GM23338 (cell line): ENCODE measurements at regions not wholly inside any gene's neighbourhood (a gene's known extent, or its start where the extent isn't known, plus 50 kb on each side); places are given as distances from the start of the nearest gene placed in this dataset.

Experiments used
- ATAC-seq: fragments of 200-7000 bp; cut with Tn5 transposase; 3 replicates; pipeline ENCODE4 v1.9.1; 2020
- DNase-seq: peaks from one replicate; pipeline ENCODE4 v3.0.0-alpha.2; 2015; ENCODE audit warnings: low spot score
- H2AFZ ChIP-seq: fragments of 200-600 bp; sonication (generic); 2 replicates; pipeline ENCODE4 v1.8.0; 2016; ENCODE audit warnings: antibody characterized with exemption, mild to moderate bottlenecking, moderate library complexity
- H3F3A ChIP-seq: fragments of 200-600 bp; sonication (generic); replicated peaks from 2 replicates; pipeline ENCODE4 v1.8.0; 2017; ENCODE audit warnings: antibody characterized with exemption, mixed run types, low read depth
- H3K27ac ChIP-seq: fragments of 200-600 bp; sonication (generic); 2 replicates; pipeline ENCODE4 v1.6.1; 2016; ENCODE audit warnings: low read depth
- H3K27me3 ChIP-seq: fragments of 200-600 bp; sonication (generic); 2 replicates; pipeline ENCODE4 v1.8.0; 2016; ENCODE audit warnings: mild to moderate bottlenecking, mixed run types, moderate library complexity; ENCODE audit not compliant: insufficient read depth
- H3K36me3 ChIP-seq: fragments of 200-600 bp; sonication (generic); 2 replicates; pipeline ENCODE4 v1.8.0; 2016; ENCODE audit warnings: mild to moderate bottlenecking; ENCODE audit not compliant: insufficient read depth
- H3K4me1 ChIP-seq: fragments of 200-600 bp; sonication (generic); 2 replicates; pipeline ENCODE4 v1.8.0; 2016; ENCODE audit warnings: mild to moderate bottlenecking, moderate library complexity; ENCODE audit not compliant: insufficient read depth
- H3K4me2 ChIP-seq: fragments of 200-600 bp; sonication (generic); 2 replicates; pipeline ENCODE4 v1.7.1; 2017; ENCODE audit warnings: mixed run types
- H3K4me3 ChIP-seq: fragments of 200-600 bp; sonication (generic); 2 replicates; pipeline ENCODE4 v1.6.1; 2016; ENCODE audit warnings: mixed run types
- H3K79me2 ChIP-seq: fragments of 200-600 bp; sonication (generic); replicated peaks from 2 replicates; pipeline ENCODE4 v1.8.0; 2017; ENCODE audit warnings: mild to moderate bottlenecking; ENCODE audit not compliant: insufficient read depth
- H3K9me2 ChIP-seq: fragments of 200-600 bp; sonication (generic); 2 replicates; pipeline ENCODE4 v1.8.0; 2017; ENCODE audit not compliant: insufficient read depth
- H4K20me1 ChIP-seq: fragments of 200-600 bp; sonication (generic); replicated peaks from 2 replicates; pipeline ENCODE4 v1.8.0; 2017; ENCODE audit warnings: mild to moderate bottlenecking; ENCODE audit not compliant: insufficient read depth
- H3K27ac Mint-ChIP-seq: 2 replicates; pipeline ENCODE4 v1.8.0; 2020; ENCODE audit warnings: inconsistent platforms, mild to moderate bottlenecking, moderate library complexity, mixed read lengths
- H3K27me3 Mint-ChIP-seq: 3 replicates; pipeline ENCODE4 v1.8.0; 2022; ENCODE audit warnings: low read depth, mild to moderate bottlenecking, moderate library complexity, mixed read lengths, inconsistent platforms; ENCODE audit not compliant: insufficient read depth, poor library complexity
- H3K36me3 Mint-ChIP-seq: 3 replicates; pipeline ENCODE4 v1.8.0; 2021; ENCODE audit warnings: low read depth, mild to moderate bottlenecking, inconsistent platforms, moderate library complexity, mixed read lengths
- H3K4me1 Mint-ChIP-seq: 3 replicates; pipeline ENCODE4 v1.8.0; 2020; ENCODE audit warnings: mild to moderate bottlenecking, inconsistent platforms, mixed read lengths
- H3K4me3 Mint-ChIP-seq: 3 replicates; pipeline ENCODE4 v1.8.0; 2021; ENCODE audit warnings: moderate library complexity, mild to moderate bottlenecking, inconsistent platforms, mixed read lengths
- H3K9me3 Mint-ChIP-seq: 3 replicates; pipeline ENCODE4 v1.8.0; 2020; ENCODE audit warnings: moderate library complexity, mild to moderate bottlenecking, inconsistent platforms, mixed read lengths
- ETS1 ChIP-seq: IDR thresholded peaks from 2 replicates; pipeline ENCODE4 v1.6.1; 2016; ENCODE audit warnings: antibody characterized with exemption
- EZH2 ChIP-seq: fragments of 200-600 bp; sonication (generic); IDR thresholded peaks from one replicate; pipeline ENCODE4 v1.8.0; 2017; ENCODE audit warnings: antibody characterized with exemption, mild to moderate bottlenecking, low read depth; ENCODE audit not compliant: unreplicated experiment
- REST ChIP-seq: IDR thresholded peaks from one replicate; pipeline ENCODE4 v1.6.1; 2018; ENCODE audit warnings: antibody characterized with exemption; ENCODE audit not compliant: unreplicated experiment
- ZNF462 ChIP-seq: fragments of 250-450 bp; sonication (Bioruptor Pico); IDR thresholded peaks from 2 replicates; pipeline ENCODE4 v1.5.0; 2020; ENCODE audit warnings: mild to moderate bottlenecking, moderate library complexity

- TF ChIP-seq ZNF462 (CRISPR knock-in tag) (no peak), EZH2 (no peak), REST (no peak)
Measured at GRCh38 chr2:7437716-7438632, 520.8 kb downstream of the RNF144A start (continued).

- peaks cover 16% of the 10 kb centered on the region for H3K9me3 Mint-ChIP-seq
- Histone ChIP-seq H3K4me2 (no peak overlapping the region), H4K20me1 (no peaks in the 10 kb centered on the region), H3K4me1 (0 out of 2 replicates have a peak, but pooled peaks cover 5% of the 10 kb centered on the region), H3K4me3 (no peak overlapping the region), H3K27ac (no peak overlapping the region), H2AFZ (no peak overlapping the region), H3K36me3 (no peaks in the 10 kb centered on the region), H3F3A (no peaks in the 10 kb centered on the region), H3K9me2 (peaks cover 13% of the 10 kb centered on the region), H3K27me3 (no peaks in the 10 kb centered on the region), H3K79me2 (no peaks in the 10 kb centered on the region)
- peaks cover 17% of the 10 kb centered on the region for H3K36me3 Mint-ChIP-seq
- H3K4me1 Mint-ChIP-seq = no peaks in the 10 kb centered on the region
- no peak for TF ChIP-seq ETS1
- H3K4me3 Mint-ChIP-seq = no peak overlapping the region
- DNase-seq (no peak), ATAC-seq (no peak)
- no peaks in the 10 kb centered on the region for H3K27me3 Mint-ChIP-seq
- H3K27ac Mint-ChIP-seq = no peak overlapping the region
Measured at GRCh38 chr2:7438855-7439254, 521.6 kb downstream of the RNF144A start.
